Loucy (cell line): ENCODE measurements at regions not wholly inside any gene's neighbourhood (a gene's known extent, or its start where the extent isn't known, plus 50 kb on each side); places are given as distances from the start of the nearest gene placed in this dataset.

Experiments
- H2AFZ ChIP-seq: fragments of 200-600 bp; sonication (generic); 2 replicates; pipeline ENCODE4 v1.6.0; 2016; ENCODE audit warnings: antibody characterized with exemption, mild to moderate bottlenecking, low read length, moderate library complexity
- H3F3A ChIP-seq: fragments of 200-600 bp; 2 replicates; pipeline ENCODE4 v1.6.0; 2016; ENCODE audit warnings: antibody characterized with exemption, low read depth, mild to moderate bottlenecking
- H3K27me3 ChIP-seq: fragments of 200-600 bp; sonication (generic); 2 replicates; pipeline ENCODE4 v1.6.1; 2014; ENCODE audit warnings: low read length, mild to moderate bottlenecking; ENCODE audit not compliant: insufficient read depth, poor library complexity, severe bottlenecking
- H3K36me3 ChIP-seq: fragments of 200-600 bp; sonication (generic); 2 replicates; pipeline ENCODE4 v1.6.1; 2016; ENCODE audit warnings: low read length; ENCODE audit not compliant: insufficient read depth
- H3K4me1 ChIP-seq: fragments of 200-600 bp; sonication (generic); 2 replicates; pipeline ENCODE4 v1.5.1; 2014; ENCODE audit warnings: low read length, mild to moderate bottlenecking; ENCODE audit not compliant: insufficient read depth, poor library complexity, severe bottlenecking
- H3K4me2 ChIP-seq: fragments of 200-600 bp; sonication (generic); 2 replicates; pipeline ENCODE4 v1.6.0; 2014; ENCODE audit warnings: antibody characterized with exemption, low read length, low read depth, mild to moderate bottlenecking; ENCODE audit not compliant: poor library complexity, severe bottlenecking
- H3K4me3 ChIP-seq: fragments of 200-600 bp; sonication (generic); 2 replicates; pipeline ENCODE4 v1.5.1; 2014; ENCODE audit warnings: low read length, mild to moderate bottlenecking, mixed read lengths; ENCODE audit not compliant: poor library complexity, severe bottlenecking
- H3K79me2 ChIP-seq: fragments of 200-600 bp; sonication (generic); 2 replicates; pipeline ENCODE4 v1.6.1; 2014; ENCODE audit warnings: low read length; ENCODE audit not compliant: insufficient read depth
- H3K9ac ChIP-seq: fragments of 200-600 bp; sonication (generic); 2 replicates; pipeline ENCODE4 v1.6.0; 2014; ENCODE audit warnings: mild to moderate bottlenecking, low read depth, low read length, moderate library complexity; ENCODE audit not compliant: poor library complexity, severe bottlenecking
- H3K9me2 ChIP-seq: fragments of 200-600 bp; sonication (generic); replicated peaks from 2 replicates; pipeline ENCODE4 v1.6.1; 2016; ENCODE audit warnings: low read depth, low read length, mixed read lengths
- H3K9me3 ChIP-seq: fragments of 200-600 bp; sonication (generic); 2 replicates; pipeline ENCODE4 v1.6.1; 2014; ENCODE audit warnings: mild to moderate bottlenecking, antibody characterized with exemption, low read length, low read depth; ENCODE audit not compliant: insufficient read depth
- H4K20me1 ChIP-seq: fragments of 200-600 bp; sonication (generic); 2 replicates; pipeline ENCODE4 v1.6.0; 2014; ENCODE audit warnings: antibody characterized with exemption, low read length, mild to moderate bottlenecking; ENCODE audit not compliant: insufficient read depth, poor library complexity, severe bottlenecking
- EZH2phosphoT487 ChIP-seq: fragments of 200-600 bp; IDR thresholded peaks from 2 replicates; pipeline ENCODE4 v1.6.1; 2018; ENCODE audit warnings: antibody characterized with exemption, mild to moderate bottlenecking, moderate library complexity, borderline replicate concordance
- TF ChIP-seq, protein P1 (sequence below): fragments of 200-600 bp; sonication (generic); conservative IDR thresholded peaks from 2 replicates; pipeline ENCODE4 v1.5.1; 2014; ENCODE audit warnings: mild to moderate bottlenecking, antibody characterized with exemption, low read length

DNA sequence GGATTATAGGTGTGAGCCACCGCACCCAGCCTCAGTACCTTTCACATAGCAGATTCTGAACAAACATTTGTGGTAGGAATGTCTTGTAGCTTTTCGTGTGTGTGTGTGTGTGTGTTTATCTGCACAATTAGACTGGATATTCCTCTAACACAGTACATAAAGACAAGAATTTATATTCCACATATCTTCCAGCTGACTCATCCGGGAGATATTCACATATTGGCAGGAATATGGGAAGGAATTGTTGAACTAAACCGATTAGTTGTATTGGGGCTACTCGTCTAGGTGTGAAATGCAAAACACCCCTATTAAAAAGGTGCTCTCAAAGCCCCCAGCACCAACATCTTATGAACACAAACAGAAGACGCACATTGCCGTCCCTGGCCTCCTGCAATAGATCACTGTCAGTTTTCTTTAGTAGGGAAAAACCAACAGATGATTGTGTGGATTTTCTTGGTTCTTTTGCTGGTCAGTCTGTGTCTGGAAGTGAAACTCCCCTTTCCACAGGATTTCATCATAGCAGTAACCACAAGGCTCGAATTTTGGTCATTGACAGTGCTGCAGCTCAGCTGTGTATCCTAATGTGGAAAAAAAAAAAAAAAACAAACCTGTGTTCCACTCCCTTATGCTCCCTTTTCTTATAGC is 208.5 kb upstream of the ACVR2A start:
- Histone ChIP-seq H3K36me3 (no peaks in the 10 kb centered on the region), H3K79me2 (no peaks in the 10 kb centered on the region), H3K4me2 (no peak overlapping the region), H3K4me1 (no peaks in the 10 kb centered on the region), H3K27me3 (no peaks in the 10 kb centered on the region), H3K9me2 (no peaks in the 10 kb centered on the region), H2AFZ (no peak overlapping the region), H4K20me1 (no peaks in the 10 kb centered on the region), H3F3A (no peaks in the 10 kb centered on the region), H3K9me3 (no peaks in the 10 kb centered on the region), H3K9ac (no peak overlapping the region), H3K4me3 (no peak overlapping the region)
- no peak for TF ChIP-seq EZH2phosphoT487
- TF ChIP-seq, protein P1, sequence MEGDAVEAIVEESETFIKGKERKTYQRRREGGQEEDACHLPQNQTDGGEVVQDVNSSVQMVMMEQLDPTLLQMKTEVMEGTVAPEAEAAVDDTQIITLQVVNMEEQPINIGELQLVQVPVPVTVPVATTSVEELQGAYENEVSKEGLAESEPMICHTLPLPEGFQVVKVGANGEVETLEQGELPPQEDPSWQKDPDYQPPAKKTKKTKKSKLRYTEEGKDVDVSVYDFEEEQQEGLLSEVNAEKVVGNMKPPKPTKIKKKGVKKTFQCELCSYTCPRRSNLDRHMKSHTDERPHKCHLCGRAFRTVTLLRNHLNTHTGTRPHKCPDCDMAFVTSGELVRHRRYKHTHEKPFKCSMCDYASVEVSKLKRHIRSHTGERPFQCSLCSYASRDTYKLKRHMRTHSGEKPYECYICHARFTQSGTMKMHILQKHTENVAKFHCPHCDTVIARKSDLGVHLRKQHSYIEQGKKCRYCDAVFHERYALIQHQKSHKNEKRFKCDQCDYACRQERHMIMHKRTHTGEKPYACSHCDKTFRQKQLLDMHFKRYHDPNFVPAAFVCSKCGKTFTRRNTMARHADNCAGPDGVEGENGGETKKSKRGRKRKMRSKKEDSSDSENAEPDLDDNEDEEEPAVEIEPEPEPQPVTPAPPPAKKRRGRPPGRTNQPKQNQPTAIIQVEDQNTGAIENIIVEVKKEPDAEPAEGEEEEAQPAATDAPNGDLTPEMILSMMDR: no peak

DNA sequence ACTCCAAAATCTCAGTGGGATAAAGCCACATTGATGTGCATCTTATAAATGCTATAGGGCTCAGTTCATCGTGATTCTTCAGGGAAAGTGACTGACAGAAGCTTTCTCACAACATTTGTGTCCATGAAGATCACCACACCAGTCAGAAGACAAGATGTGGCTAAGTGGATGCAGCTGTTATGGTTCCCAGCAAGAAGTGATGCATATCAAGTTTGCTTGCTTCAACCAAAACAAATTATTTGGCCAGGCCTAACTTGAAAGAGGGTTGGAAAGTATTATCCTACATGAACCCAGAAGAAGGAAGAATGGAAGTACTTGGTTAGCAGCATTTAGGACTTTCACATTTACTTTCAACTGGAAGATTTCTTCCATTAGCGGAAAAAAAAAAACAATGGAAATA is 210.0 kb upstream of the ACVR2A start:
- Histone ChIP-seq H3K4me1 (no peaks in the 10 kb centered on the region), H3F3A (no peaks in the 10 kb centered on the region), H3K9ac (no peak overlapping the region), H3K27me3 (no peaks in the 10 kb centered on the region), H3K4me3 (no peak overlapping the region), H3K36me3 (no peaks in the 10 kb centered on the region), H3K9me2 (no peaks in the 10 kb centered on the region), H3K9me3 (no peaks in the 10 kb centered on the region), H4K20me1 (no peaks in the 10 kb centered on the region), H3K4me2 (no peak overlapping the region), H2AFZ (no peak overlapping the region), H3K79me2 (no peaks in the 10 kb centered on the region)
- no peak for TF ChIP-seq EZH2phosphoT487
- TF ChIP-seq, protein P1: no peak

DNA sequence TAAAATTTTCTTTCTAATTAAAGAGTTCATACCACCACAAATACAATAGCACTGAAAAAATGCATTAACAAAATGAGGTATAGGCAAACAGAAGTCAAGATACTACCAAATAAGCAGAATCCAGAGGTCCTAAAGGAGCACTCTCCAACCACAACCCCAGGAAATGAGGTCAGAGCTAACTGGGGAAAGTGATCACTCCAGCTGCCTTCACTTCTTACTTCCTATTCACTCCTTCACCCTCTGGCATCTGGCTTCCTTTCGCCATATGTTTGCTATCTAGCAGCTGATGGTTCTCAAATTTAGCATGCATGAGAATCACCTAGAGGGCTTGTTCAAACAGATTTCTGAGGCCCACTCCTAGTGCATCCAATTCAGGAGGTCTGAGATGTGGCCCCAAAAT is 212.6 kb upstream of the ACVR2A start:
- Histone ChIP-seq H3K9me3 (no peaks in the 10 kb centered on the region), H3F3A (no peaks in the 10 kb centered on the region), H3K27me3 (no peaks in the 10 kb centered on the region), H3K4me2 (no peak overlapping the region), H3K4me3 (no peak overlapping the region), H2AFZ (no peak overlapping the region), H4K20me1 (no peaks in the 10 kb centered on the region), H3K4me1 (no peaks in the 10 kb centered on the region), H3K9ac (no peak overlapping the region), H3K9me2 (no peaks in the 10 kb centered on the region), H3K36me3 (no peaks in the 10 kb centered on the region), H3K79me2 (no peaks in the 10 kb centered on the region)
- TF ChIP-seq, protein P1: no peak
- TF ChIP-seq EZH2phosphoT487: no peak
